T follicular helper cell (primary cell): ENCODE measurements at regions not wholly inside any gene's neighbourhood (a gene's known extent, or its start where the extent isn't known, plus 50 kb on each side); places are given as distances from the start of the nearest gene placed in this dataset.
A peak's percentile ranks its signal among the peaks of the same experiment; 100 is the strongest.
"Not testable (repeated sequence)": the region's sequence is repeated elsewhere in the genome, so short reads cannot be mapped to it uniquely, and the experiment has no call there.

Experiments
- DNase-seq: peaks from one replicate; pipeline ENCODE4 v3.0.0-alpha.2; 2020; ENCODE audit warnings: low read depth

GRCh38 chr9:62833323-62834200, 1643.7 kb downstream of the SPATA31A7 start:
- DNase-seq = not testable (repeated sequence)

DNA sequence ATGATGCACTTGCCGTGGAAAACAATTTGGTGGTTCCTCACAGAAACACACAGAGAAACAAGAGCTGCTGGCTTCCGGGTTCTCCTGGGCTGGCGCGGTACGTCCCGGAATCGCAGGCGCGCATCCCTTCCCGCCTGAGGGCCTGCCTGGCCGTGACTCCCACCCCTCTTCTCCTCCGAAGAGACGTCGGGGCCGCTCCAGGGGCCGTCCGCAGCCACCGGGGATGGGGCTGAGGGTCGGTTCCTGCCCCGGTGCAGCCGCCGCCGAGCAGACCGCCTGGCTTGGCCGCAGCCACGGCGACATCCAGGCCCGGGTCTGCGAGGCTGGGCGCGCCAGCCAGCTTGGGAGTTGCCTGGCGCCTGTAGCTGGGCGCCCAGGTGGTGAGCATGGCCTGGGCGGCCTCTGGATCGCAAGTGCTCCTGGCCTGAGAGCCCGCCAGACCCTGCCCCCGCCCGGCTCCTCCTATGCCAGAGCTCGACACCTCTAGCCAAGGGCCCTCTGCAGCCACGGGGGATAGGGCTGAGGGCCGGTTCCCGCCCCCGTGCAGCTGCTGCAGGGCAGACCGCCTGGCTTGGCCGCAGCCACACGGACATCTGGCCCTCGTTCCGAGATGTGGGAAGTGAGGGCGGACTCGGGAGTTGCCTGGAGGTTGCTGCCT, 1647.5 kb downstream of the SPATA31A7 start:
- not testable (repeated sequence) for DNase-seq

- peak; percentile 88 for DNase-seq
These were observed 1648.3 kb downstream of the SPATA31A7 start for GRCh38 chr9:62838024-62838718.

GRCh38 chr9:62839168-62839567, 1649.3 kb downstream of the SPATA31A7 start:
- DNase-seq = not testable (repeated sequence)

DNA sequence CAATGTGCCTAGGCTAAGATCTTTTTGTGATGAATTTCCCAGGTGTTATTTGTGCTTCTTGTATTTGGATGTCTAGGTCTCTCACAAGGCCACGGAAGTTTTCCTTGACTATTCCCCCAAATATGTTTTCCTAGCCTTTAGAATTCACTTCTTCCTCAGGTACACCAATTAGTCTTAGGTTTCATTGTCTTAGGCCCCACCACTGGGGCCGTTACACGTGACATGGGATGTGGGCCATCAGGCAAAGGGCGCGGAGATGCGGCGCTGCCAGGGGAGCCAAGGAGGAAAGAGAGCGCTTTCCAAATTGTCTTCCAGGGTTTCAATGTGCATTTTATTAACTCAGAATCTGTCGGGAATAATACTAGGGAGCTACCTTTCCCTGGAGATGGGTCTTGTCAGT, 1653.3 kb downstream of the SPATA31A7 start:
- DNase-seq = not testable (repeated sequence)

- DNase-seq = not testable (repeated sequence)
These were observed 1654.0 kb downstream of the SPATA31A7 start for GRCh38 chr9:62843706-62844290.

DNA sequence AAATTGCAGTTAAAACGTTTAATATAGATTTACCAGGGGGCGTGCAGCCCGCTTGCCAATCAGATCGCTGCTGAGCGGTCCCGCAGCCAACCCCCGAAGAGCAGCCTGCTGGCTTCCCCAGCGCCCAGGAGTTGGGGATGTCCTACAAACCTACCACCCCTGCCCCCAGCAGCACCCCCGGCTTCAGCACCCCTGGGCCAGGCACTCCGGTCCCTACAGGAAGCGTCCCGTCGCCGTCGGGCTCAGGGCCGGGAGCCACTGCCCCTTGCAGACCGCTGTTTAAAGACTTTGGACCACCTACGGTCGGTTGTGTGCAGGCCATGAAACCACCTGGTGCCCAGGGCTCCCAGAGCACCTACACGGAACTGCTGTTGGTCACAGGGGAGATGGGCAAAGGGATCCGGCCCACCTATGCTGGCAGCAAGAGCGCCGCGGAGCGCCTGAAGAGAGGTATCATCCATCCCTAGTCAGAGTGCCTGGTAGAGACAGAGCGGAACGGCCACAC, 1654.9 kb downstream of the SPATA31A7 start:
- not testable (repeated sequence) for DNase-seq

DNA sequence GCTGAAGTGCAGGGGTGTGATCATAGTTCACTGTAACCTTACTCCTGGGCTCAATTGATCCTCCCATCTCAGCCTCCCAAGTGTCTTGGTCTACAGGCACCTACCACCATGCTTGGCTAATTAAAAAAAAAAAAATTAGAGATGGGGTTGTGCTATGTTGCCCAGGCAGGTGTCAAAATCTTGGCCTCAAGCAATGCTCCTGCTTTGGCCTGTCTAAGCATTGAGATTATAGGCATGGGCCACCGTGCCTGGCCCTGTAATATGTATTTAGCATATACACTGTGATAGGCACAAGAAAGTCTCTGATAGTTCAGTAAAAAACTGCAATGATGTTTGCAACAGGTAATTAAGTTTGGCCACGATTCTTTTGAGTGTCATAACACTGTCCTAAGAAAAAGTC, 1658.4 kb downstream of the SPATA31A7 start:
- DNase-seq = not testable (repeated sequence)

DNA sequence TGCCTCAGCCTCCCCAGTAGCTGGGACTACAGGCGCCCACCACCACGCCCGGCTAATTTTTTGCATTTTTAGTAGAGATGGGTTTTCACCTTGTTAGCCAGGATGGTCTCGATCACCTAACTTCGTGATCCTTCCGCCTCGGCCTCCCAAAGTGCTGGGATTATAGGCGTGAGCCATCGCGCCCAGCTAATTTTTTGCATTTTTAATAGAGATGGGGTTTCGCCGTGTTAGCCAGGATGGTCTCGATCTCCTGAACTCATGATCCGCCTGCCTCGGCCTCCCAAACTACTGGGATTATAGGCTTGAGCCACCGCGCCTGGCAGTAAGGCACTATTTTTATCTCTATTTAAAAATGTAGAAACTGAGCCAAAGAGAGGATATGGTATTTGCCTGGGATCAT, 1660.2 kb downstream of the SPATA31A7 start:
- DNase-seq = not testable (repeated sequence)

DNA sequence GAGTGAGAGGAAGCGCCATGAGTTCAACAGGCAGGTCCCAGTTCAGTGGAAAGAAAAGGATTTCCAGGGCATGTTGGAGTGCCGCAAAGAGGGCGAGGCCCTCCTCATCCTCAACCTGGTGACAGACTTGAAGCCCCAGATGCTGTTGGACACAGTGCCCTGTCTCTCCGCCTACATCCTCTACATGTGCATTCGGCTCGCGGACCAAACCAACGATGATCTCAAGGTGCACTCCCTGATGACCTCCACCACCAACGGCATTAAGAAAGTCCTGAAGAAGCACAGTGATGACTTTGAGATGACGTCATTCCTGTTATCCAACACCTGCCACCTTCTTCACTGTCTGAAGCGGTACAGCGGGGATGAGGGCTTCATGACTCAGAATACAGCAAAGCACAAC, 1667.4 kb downstream of the SPATA31A7 start:
- DNase-seq = not testable (repeated sequence)

DNA sequence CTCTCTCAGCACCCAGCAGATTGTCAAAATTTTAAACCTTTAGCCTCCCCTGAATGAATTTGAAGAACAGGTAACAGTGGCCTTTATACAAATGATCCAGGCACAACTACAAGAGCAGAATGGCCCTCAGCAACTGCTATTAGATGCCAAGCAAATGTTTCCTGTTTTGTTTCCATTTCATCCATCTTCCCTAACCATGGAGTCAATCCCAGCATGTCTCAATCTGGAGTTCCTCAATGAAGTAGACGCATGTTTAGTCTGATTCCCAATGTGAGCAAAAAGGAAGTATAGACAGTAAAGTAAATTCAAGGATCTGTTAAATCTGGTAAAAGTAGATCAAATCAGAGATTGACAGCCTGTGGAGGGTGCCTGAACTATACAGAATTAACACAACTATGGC, 1668.4 kb downstream of the SPATA31A7 start:
- not testable (repeated sequence) for DNase-seq

DNA sequence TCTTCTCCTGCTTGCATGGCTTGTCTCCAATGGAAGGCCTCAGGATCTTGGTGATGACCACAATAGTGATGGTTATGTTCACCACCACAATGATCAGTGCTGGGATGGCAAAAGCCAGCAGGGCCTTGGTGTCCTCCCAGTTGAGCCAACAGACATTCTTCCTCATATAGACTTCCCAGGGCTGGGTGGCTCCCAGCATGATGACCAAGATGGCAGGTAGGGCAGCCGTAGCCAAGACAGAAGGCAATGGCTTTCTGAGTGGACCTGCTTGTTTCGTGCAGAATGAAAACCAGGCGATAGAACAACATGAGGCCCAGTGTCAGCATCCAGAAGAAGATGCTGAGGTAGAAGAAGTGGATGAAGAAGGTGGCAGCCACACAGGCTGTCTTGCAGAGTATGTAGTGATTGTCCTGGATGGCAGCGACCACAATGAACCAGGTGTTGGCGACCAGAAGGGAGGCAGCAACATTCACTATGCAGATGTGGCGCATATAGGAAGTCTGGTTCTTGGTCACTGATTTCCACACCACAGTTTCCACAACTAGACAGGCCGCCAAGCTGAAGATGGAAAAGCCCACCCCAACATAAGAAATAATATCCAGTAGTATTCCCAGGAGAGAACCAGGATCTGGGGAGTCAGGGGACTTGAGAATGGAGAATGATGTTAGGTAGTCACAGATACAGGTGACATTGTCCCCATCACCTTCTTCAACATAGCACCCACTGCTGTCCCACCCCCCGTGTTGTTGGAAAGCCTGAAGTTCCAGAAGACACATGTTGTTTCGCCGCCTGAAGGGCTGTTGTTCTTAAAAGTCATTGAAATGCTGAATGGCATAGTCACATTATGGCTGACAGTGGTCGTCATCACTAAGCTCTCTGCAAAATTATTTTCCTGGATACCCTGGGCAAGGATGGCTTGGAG, 1671.4 kb downstream of the SPATA31A7 start:
- DNase-seq = not testable (repeated sequence)

- not testable (repeated sequence) for DNase-seq
These were observed 1672.3 kb downstream of the SPATA31A7 start for GRCh38 chr9:62862180-62862579.

- DNase-seq = not testable (repeated sequence)
These were observed 1673.5 kb downstream of the SPATA31A7 start for GRCh38 chr9:62863319-62863718.

DNA sequence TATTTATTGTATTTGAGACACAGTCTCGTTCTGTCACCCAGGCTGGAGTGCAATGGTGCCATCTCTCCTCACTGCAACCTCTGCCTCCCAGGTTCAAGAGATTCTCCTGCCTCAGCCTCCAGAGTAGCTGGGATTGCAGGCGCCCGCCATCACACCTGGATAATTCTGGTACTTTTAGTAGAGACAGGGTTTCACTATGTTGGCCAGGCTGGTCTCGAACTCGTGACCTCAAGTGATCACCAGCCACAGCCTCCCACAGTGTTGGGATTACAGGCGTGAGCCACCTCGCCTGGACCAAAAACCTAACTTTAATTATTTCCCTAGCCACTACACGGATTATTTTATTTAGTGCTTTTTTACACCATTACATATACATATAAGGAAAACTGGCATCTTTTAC, 1674.0 kb downstream of the SPATA31A7 start:
- not testable (repeated sequence) for DNase-seq

DNA sequence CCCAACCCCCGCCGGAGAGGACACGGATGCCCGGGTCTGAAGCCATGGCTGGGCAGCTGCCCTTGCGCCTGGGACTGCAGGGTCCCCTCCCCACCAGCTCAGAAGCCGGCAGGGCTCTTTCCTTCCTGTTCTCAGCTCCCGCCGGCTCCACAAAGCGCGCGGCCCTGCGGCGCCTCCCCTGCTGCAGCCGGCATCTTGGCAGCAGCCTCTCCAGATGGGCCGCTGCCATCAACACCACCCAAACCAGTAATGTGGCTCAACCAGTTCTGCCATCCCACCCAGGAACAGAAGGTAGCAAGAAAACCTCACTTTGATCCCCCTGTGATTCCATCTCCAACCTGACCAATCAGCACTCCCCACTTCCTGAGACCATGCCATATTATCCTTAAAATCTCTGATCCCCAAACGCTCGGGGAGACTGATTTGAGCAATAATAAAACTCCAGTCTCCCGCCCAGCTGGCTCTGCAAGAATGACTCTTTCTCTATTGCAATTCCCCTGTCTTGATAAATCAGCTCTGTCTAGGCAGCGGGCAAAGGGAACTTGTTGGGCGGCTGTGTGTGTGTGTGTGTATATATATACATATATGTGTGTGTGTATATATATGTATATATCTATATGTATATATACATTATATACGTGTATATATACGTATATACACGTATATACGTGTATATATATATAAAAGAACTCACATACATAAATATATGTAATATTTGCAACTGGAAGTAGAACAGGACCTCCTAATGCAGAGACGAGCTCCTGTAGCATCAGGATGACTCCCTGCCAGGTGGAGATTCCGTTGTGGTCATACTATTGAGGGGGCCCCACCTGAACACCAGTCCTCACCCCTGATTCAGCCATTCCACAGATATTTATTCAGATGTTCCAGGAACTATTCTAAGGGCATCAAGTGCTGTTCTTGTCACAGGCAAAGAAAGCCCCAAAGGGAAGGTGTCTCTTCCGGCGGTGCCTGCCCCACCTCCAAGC, 1674.9 kb downstream of the SPATA31A7 start:
- not testable (repeated sequence) for DNase-seq

DNA sequence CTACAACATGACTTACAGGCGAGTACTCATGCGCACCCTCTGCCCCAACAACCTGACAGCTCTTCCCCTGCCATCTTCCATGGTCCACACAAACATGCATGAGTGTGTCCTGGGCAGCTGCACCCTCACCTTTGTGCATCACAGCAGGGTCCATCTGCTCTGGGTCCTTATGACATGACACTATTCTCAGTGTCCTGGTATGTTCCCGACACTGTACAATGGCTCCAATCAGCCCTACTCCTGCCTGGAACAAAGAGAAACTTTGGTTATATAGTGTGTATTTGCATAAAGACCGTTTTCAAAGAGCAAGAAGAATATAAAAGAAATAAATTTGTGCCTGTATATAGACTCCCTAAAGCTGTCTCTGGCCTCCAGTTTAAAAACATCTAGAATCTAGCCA, 1679.2 kb downstream of the SPATA31A7 start:
- not testable (repeated sequence) for DNase-seq

DNA sequence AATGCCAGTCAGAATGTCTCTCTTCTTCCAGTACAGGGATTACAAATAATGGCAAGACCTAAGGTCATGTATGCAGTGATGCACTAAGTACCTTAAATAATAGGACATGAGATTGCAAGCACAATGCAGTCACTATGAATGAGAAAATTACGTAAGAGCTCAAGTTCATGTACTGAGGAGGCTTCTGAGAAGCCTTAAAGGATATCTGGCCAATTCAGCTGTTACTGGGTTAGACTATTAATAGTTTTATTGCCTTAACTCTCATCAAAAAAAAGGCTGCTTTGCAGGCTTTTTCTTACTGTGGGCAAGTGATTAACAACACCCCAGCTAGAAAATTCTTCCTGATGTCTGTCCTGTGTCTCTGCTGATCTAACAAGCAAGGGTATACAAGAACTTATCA, 1681.9 kb downstream of the SPATA31A7 start:
- DNase-seq = not testable (repeated sequence)

DNA sequence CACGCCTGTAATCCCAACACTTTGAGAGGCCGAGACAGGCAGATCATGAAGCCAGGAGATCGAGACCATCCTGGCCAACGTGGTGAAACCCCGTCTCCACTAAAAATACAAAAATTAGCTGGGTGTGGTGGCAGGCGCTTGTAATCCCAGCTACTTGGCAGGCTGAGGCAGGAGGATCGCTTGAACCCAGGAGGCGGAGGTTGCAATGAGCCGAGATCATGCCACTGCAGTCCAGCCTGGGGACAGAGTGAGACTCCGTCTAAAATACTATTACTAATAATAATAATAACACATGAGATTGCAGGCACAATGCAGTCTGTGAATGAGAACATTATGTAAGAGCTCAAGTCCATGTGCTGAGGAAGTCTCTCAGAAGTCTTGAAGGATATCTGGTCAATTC, 1684.4 kb downstream of the SPATA31A7 start:
- DNase-seq = not testable (repeated sequence)
